ENCODE measurements at regions not wholly inside any gene's neighbourhood (a gene's known extent, or its start where the extent isn't known, plus 50 kb on each side); places are given as distances from the start of the nearest gene placed in this dataset.

DNA sequence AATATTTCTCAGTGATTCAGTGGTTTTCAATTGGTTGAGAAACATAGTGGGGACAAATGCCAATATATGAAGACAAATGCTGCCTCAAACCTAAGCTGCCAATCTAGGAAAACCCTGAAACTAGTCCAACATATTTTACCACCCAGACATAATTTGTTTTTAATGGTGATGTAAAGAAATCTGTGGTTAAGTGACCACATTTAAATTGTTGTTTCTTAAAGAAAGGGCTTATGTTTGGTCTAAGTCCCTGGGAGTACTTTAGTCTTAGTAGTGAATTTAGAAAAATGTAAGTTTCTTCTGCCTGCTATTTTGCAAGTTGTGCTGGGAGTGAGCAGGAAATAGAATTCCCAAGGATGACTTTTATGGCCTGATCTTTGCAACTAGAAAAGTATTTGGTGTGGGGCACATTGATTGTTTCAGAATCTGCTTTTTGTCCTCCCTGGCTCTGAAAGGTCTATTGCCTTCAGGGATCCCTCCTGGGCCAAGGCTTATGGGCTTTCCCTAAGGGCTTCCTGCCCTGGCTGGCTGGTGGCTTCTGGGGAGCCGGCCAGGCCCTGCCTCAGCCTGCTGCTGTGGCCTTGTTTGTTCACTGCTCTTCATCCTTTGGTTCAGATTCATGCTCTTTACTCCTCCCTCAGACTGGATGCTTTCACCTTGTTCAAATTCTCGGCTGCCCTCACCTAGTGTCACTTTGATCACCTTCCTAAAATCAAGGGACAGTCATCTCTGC lies 169.8 kb upstream of the JADE1 start:
- H3K36me3 ChIP-seq (ENCODE audit: control insufficient read depth, insufficient read depth, low read length) = no peaks in the 10 kb centered on the region
- H2AFZ ChIP-seq (ENCODE audit: low read depth, low read length) = 0 out of 2 replicates have a peak overlapping the region, but pooled peaks have one; percentile 30
- ChIA-PET POLR2A (no interaction called here), CTCF (ENCODE audit: low intra/inter-chr PET ratio) (no interaction called here)
- no peaks in the 10 kb centered on the region for H4K20me1 ChIP-seq (replicated peaks; ENCODE audit: control insufficient read depth, insufficient read depth, low read length)
- in situ Hi-C loops (cut with MboI) (no loop called here), intact Hi-C loops (cut with micrococcal nuclease) (no loop called here)
- WGBS (ENCODE audit: insufficient coverage, low coverage, missing lambda C conversion rate) = 28% methylated on average over 2 of the region's 2 CpGs
- H3K9me3 ChIP-seq (replicated peaks; ENCODE audit: control insufficient read depth, insufficient read depth, low read depth, low read length) = no peaks in the 10 kb centered on the region
- H3K9me1 ChIP-seq (ENCODE audit: control insufficient read depth, insufficient read depth, low read length) = no peaks in the 10 kb centered on the region
- H3K79me2 ChIP-seq (ENCODE audit: control insufficient read depth, insufficient read depth, low read length) = no peaks in the 10 kb centered on the region
- H3K4me2 ChIP-seq (ENCODE audit: insufficient read depth, low read length) = no peak overlapping the region
- ATAC-seq = no peak; the same call in 2 of the 3 replicates
- no TSS peak for BruUV-seq (replicated peaks)
- no peak for FAIRE-seq
- TF ChIP-seq, protein P1, sequence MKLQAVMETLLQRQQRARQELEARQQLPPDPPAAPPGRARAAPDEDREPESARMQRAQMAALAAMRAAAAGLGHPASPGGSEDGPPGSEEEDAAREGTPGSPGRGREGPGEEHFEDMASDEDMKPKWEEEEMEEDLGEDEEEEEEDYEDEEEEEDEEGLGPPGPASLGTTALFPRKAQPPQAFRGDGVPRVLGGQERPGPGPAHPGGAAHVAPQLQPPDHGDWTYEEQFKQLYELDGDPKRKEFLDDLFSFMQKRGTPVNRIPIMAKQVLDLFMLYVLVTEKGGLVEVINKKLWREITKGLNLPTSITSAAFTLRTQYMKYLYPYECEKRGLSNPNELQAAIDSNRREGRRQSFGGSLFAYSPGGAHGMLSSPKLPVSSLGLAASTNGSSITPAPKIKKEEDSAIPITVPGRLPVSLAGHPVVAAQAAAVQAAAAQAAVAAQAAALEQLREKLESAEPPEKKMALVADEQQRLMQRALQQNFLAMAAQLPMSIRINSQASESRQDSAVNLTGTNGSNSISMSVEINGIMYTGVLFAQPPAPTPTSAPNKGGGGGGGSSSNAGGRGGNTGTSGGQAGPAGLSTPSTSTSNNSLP (IDR thresholded peaks at IDR 0.05; ENCODE audit: borderline replicate concordance, low read depth, low read length) = no peak
- TF ChIP-seq PRMT5 (CRISPR knock-in tag; IDR thresholded peaks at IDR 0.05) = no peak
- TF ChIP-seq U2AF2 (optimal IDR thresholded peaks at IDR 0.05; ENCODE audit: low read depth, low read length) = no peak
- TF ChIP-seq NR4A1 (CRISPR knock-in tag; IDR thresholded peaks at IDR 0.05) = no peak
- TF ChIP-seq NR4A1 (tag; IDR thresholded peaks at IDR 0.05) = no peak
- TF ChIP-seq ARID2 (IDR thresholded peaks at IDR 0.05) = no peak
- TF ChIP-seq SUPT5H (IDR thresholded peaks at IDR 0.05) = no peak
- TF ChIP-seq PHF20 (IDR thresholded peaks at IDR 0.05; ENCODE audit: partially characterized antibody) = no peak
- no peak for TF ChIP-seq DPF2 (IDR thresholded peaks at IDR 0.05)
- TF ChIP-seq, protein P2, sequence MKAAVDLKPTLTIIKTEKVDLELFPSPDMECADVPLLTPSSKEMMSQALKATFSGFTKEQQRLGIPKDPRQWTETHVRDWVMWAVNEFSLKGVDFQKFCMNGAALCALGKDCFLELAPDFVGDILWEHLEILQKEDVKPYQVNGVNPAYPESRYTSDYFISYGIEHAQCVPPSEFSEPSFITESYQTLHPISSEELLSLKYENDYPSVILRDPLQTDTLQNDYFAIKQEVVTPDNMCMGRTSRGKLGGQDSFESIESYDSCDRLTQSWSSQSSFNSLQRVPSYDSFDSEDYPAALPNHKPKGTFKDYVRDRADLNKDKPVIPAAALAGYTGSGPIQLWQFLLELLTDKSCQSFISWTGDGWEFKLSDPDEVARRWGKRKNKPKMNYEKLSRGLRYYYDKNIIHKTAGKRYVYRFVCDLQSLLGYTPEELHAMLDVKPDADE (conservative IDR thresholded peaks at IDR 0.05; ENCODE audit: control insufficient read depth, low read depth, low read length) = no peak
- TF ChIP-seq POLR3G (IDR thresholded peaks at IDR 0.05; ENCODE audit: extremely low read depth, insufficient read length, insufficient replicate concordance) = no peak
- no peak for TF ChIP-seq ZNF197 (CRISPR knock-in tag; IDR thresholded peaks at IDR 0.05; ENCODE audit: low read depth)
- no peak for TF ChIP-seq CXXC5 (CRISPR knock-in tag; IDR thresholded peaks at IDR 0.05)
- TF ChIP-seq, protein P3, sequence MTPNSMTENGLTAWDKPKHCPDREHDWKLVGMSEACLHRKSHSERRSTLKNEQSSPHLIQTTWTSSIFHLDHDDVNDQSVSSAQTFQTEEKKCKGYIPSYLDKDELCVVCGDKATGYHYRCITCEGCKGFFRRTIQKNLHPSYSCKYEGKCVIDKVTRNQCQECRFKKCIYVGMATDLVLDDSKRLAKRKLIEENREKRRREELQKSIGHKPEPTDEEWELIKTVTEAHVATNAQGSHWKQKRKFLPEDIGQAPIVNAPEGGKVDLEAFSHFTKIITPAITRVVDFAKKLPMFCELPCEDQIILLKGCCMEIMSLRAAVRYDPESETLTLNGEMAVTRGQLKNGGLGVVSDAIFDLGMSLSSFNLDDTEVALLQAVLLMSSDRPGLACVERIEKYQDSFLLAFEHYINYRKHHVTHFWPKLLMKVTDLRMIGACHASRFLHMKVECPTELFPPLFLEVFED (CRISPR knock-in tag; conservative IDR thresholded peaks at IDR 0.05) = no peak
- TF ChIP-seq ZBTB1 (CRISPR knock-in tag; IDR thresholded peaks at IDR 0.05; ENCODE audit: borderline replicate concordance, low read depth) = no peak
- no peak for TF ChIP-seq ZKSCAN3 (CRISPR knock-in tag; IDR thresholded peaks at IDR 0.05)
- TF ChIP-seq ZNF583 (CRISPR knock-in tag; IDR thresholded peaks at IDR 0.05) = no peak
- no peak for TF ChIP-seq NONO (IDR thresholded peaks at IDR 0.05; ENCODE audit: low read depth in 2 of 2, low read length in 1 of 2)
- peaks cover 4 to 12% of the 10 kb centered on the region in 2 experiments; a peak in 4 of 5 replicates for H3K4me1 ChIP-seq (replicated peaks in 1 of 2; ENCODE audit: control insufficient read depth in 2 of 2, insufficient read depth in 2 of 2, low read length in 2 of 2)
- 0 out of 4 replicates have a peak overlapping the region, but pooled peaks of 1 of the 2 experiments have one; percentile 33 for H3K9ac ChIP-seq (ENCODE audit: insufficient read depth in 1 of 2, low read depth in 2 of 2, low read length in 2 of 2)
- H3K27me3 ChIP-seq (ENCODE audit: control insufficient read depth in 2 of 2, insufficient read depth in 2 of 2, low read length in 2 of 2) = no peaks in the 10 kb centered on the region
- no peak overlapping the region for H3K4me3 ChIP-seq
- H3K27ac ChIP-seq (ENCODE audit: extremely low read depth, low read depth, low read length) = no peak overlapping the region
- DNase-seq (ENCODE audit: extremely low read depth in 1 of 4, low spot score in 3 of 4) = no peak
